HEK293T (cell line): ENCODE measurements at regions not wholly inside any gene's neighbourhood (a gene's known extent, or its start where the extent isn't known, plus 50 kb on each side); places are given as distances from the start of the nearest gene placed in this dataset.

Source experiments
- BHLHE40 ChIP-seq: fragments of 450-650 bp; IDR thresholded peaks from 2 replicates; pipeline ENCODE4 v1.6.1; 2016; ENCODE audit warnings: mild to moderate bottlenecking, moderate library complexity, borderline replicate concordance
- CTBP1 ChIP-seq: fragments of 450-650 bp; IDR thresholded peaks from 2 replicates; pipeline ENCODE4 v1.6.1; 2016; ENCODE audit warnings: borderline replicate concordance
- ELF4 ChIP-seq: fragments of 450-650 bp; IDR thresholded peaks from 2 replicates; pipeline ENCODE4 v1.6.1; 2017; ENCODE audit warnings: antibody characterized with exemption
- L3MBTL2 ChIP-seq: fragments of 450-650 bp; conservative IDR thresholded peaks from 2 replicates; pipeline ENCODE4 v1.6.1; 2016; ENCODE audit warnings: mild to moderate bottlenecking
- LEF1 ChIP-seq: fragments of 450-650 bp; IDR thresholded peaks from 2 replicates; pipeline ENCODE4 v1.6.1; 2017; ENCODE audit warnings: mild to moderate bottlenecking, borderline replicate concordance
- SP1 ChIP-seq: fragments of 450-650 bp; IDR thresholded peaks from 2 replicates; pipeline ENCODE4 v1.6.1; 2017
- SUZ12 ChIP-seq: fragments of 450-650 bp; IDR thresholded peaks from 2 replicates; pipeline ENCODE4 v1.6.1; 2016; ENCODE audit warnings: mild to moderate bottlenecking
- TF ChIP-seq, protein P1 (sequence below): fragments of 450-650 bp; IDR thresholded peaks from 2 replicates; pipeline ENCODE4 v1.6.1; 2016

DNA sequence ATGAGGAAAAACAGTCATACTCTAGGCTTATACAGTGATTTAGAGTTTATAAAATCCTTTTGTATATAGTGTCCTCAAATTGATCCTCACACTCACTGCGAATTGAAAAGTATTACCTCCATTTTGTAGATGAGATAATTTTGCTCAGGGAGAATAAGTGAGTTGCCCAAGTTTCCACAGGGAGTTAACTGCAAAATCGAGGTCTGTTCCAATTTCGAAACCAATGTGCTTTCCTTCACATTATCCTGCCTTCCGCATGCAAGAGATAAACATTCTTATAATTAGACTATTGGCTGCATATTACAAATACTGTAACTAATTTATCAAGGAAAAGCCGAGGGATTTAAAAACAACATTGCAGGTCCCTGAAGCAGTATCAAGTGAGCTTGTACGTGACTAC is 667.0 kb downstream of the SQOR start:
- no peak for TF ChIP-seq LEF1
- TF ChIP-seq CTBP1, result no peak
- TF ChIP-seq BHLHE40, result no peak
- TF ChIP-seq, protein P1, sequence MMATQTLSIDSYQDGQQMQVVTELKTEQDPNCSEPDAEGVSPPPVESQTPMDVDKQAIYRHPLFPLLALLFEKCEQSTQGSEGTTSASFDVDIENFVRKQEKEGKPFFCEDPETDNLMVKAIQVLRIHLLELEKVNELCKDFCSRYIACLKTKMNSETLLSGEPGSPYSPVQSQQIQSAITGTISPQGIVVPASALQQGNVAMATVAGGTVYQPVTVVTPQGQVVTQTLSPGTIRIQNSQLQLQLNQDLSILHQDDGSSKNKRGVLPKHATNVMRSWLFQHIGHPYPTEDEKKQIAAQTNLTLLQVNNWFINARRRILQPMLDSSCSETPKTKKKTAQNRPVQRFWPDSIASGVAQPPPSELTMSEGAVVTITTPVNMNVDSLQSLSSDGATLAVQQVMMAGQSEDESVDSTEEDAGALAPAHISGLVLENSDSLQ, result no peak
- no peak for TF ChIP-seq SP1
- TF ChIP-seq ELF4, result no peak
- no peak for TF ChIP-seq SUZ12
- no peak for TF ChIP-seq L3MBTL2
